ENCODE measurements at regions not wholly inside any gene's neighbourhood (a gene's known extent, or its start where the extent isn't known, plus 50 kb on each side); places are given as distances from the start of the nearest gene placed in this dataset.

DNA sequence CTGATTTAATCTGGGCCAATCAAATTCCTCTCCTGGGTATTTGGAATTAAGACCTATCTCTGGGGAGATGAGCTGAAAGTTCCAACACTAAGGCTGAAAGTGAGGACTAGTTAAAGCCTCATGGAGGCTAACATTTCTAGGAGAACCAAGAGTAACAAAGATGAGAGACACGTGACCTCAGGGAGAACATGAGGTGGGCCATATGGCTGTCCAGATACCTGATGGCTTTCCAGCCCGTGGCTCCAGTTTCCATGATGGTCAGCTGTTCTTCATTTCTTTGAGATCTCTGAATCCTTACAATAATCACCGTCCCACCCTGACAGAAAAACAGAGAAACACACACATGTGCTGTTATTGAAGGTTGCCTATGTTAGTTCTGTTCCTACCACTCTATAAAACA lies 66.1 kb downstream of the LEPR start:
- Histone ChIP-seq H3K4me3 (ENCODE audit: low read length in 2 of 2) (no peak overlapping the region), H3K36me3 (ENCODE audit: control insufficient read depth in 1 of 2, insufficient read depth in 2 of 2, low read length in 1 of 2) (no peaks in the 10 kb centered on the region), H3K4me1 (ENCODE audit: control insufficient read depth in 1 of 2, insufficient read depth in 2 of 2, low read length in 2 of 2) (no peaks in the 10 kb centered on the region), H3K9me3 (ENCODE audit: control insufficient read depth, low read length) (no peaks in the 10 kb centered on the region), H3K27me3 (ENCODE audit: control insufficient read depth in 1 of 2, insufficient read depth in 2 of 2, low read length in 1 of 2) (no peaks in the 10 kb centered on the region), H3K27ac (ENCODE audit: low read depth in 1 of 2, low read length in 2 of 2) (no peak overlapping the region)
- 84 to 87% methylated on average over 3 of the region's 3 CpGs for WGBS, 2 donors
- DNase-seq = no peak
- no peak for ATAC-seq (ENCODE audit: low FRiP score)
- intact Hi-C loops (cut with DNase I) = no loop called here

- Histone ChIP-seq H3K4me1 (ENCODE audit: control insufficient read depth in 1 of 2, insufficient read depth in 2 of 2, low read length in 2 of 2) (no peaks in the 10 kb centered on the region), H3K27ac (ENCODE audit: low read depth in 1 of 2, low read length in 2 of 2) (no peak overlapping the region), H3K27me3 (ENCODE audit: control insufficient read depth in 1 of 2, insufficient read depth in 2 of 2, low read length in 1 of 2) (no peaks in the 10 kb centered on the region), H3K9me3 (ENCODE audit: control insufficient read depth, low read length) (no peaks in the 10 kb centered on the region), H3K4me3 (ENCODE audit: low read length in 2 of 2) (no peak overlapping the region), H3K36me3 (ENCODE audit: control insufficient read depth in 1 of 2, insufficient read depth in 2 of 2, low read length in 1 of 2) (no peaks in the 10 kb centered on the region)
- DNase-seq (no peak), ATAC-seq (ENCODE audit: low FRiP score) (no peak)
- intact Hi-C loops (cut with DNase I) = no loop called here
Measured at GRCh38 chr1:65489481-65489880, 69.0 kb downstream of the LEPR start.

- Histone ChIP-seq H3K27ac (ENCODE audit: low read depth in 1 of 2, low read length in 2 of 2) (no peak overlapping the region), H3K9me3 (ENCODE audit: control insufficient read depth, low read length) (no peaks in the 10 kb centered on the region), H3K4me1 (ENCODE audit: control insufficient read depth in 1 of 2, insufficient read depth in 2 of 2, low read length in 2 of 2) (no peaks in the 10 kb centered on the region), H3K27me3 (ENCODE audit: control insufficient read depth in 1 of 2, insufficient read depth in 2 of 2, low read length in 1 of 2) (no peaks in the 10 kb centered on the region), H3K36me3 (ENCODE audit: control insufficient read depth in 1 of 2, insufficient read depth in 2 of 2, low read length in 1 of 2) (no peaks in the 10 kb centered on the region), H3K4me3 (ENCODE audit: low read length in 2 of 2) (no peak overlapping the region)
- no peak for DNase-seq
- ATAC-seq (ENCODE audit: low FRiP score) = no peak
- intact Hi-C loops (cut with DNase I) = no loop called here
- 85 to 86% methylated on average over 6 of the region's 6 CpGs for WGBS, 2 donors
Measured at GRCh38 chr1:65490231-65491009, 70.0 kb downstream of the LEPR start.

GRCh38 chr1:65491472-65491871 lies 71.0 kb downstream of the LEPR start:
- intact Hi-C loops (cut with DNase I) = no loop called here
- no peaks in the 10 kb centered on the region for H3K9me3 ChIP-seq (ENCODE audit: control insufficient read depth, low read length)
- no peaks in the 10 kb centered on the region for H3K36me3 ChIP-seq (ENCODE audit: control insufficient read depth in 1 of 2, insufficient read depth in 2 of 2, low read length in 1 of 2)
- no peaks in the 10 kb centered on the region for H3K4me1 ChIP-seq (ENCODE audit: control insufficient read depth in 1 of 2, insufficient read depth in 2 of 2, low read length in 2 of 2)
- no peaks in the 10 kb centered on the region for H3K27me3 ChIP-seq (ENCODE audit: control insufficient read depth in 1 of 2, insufficient read depth in 2 of 2, low read length in 1 of 2)
- H3K27ac ChIP-seq (ENCODE audit: low read depth in 1 of 2, low read length in 2 of 2) = no peak overlapping the region
- WGBS, 2 donors = 64 to 87% methylated on average over 3 of the region's 3 CpGs
- H3K4me3 ChIP-seq (ENCODE audit: low read length in 2 of 2) = no peak overlapping the region
- no peak for DNase-seq
- ATAC-seq (ENCODE audit: low FRiP score) = no peak

- no peak for DNase-seq
- no peaks in the 10 kb centered on the region for H3K36me3 ChIP-seq (ENCODE audit: control insufficient read depth in 1 of 2, insufficient read depth in 2 of 2, low read length in 1 of 2)
- ATAC-seq (ENCODE audit: low FRiP score) = no peak
- peaks cover 0 to 1% of the 10 kb centered on the region in 2 donors for H3K27me3 ChIP-seq (ENCODE audit: control insufficient read depth in 1 of 2, insufficient read depth in 2 of 2, low read length in 1 of 2)
- intact Hi-C loops (cut with DNase I) = no loop called here
- no peak overlapping the region for H3K27ac ChIP-seq (ENCODE audit: low read depth in 1 of 2, low read length in 2 of 2)
- H3K9me3 ChIP-seq (ENCODE audit: control insufficient read depth, low read length) = no peaks in the 10 kb centered on the region
- H3K4me1 ChIP-seq (ENCODE audit: control insufficient read depth in 1 of 2, insufficient read depth in 2 of 2, low read length in 2 of 2) = no peaks in the 10 kb centered on the region
- WGBS, 2 donors = 8% methylated on average over 2 of the region's 2 CpGs
- H3K4me3 ChIP-seq (ENCODE audit: low read length in 2 of 2) = no peak overlapping the region
Measured at GRCh38 chr1:65493802-65494201, 73.3 kb downstream of the LEPR start.

DNA sequence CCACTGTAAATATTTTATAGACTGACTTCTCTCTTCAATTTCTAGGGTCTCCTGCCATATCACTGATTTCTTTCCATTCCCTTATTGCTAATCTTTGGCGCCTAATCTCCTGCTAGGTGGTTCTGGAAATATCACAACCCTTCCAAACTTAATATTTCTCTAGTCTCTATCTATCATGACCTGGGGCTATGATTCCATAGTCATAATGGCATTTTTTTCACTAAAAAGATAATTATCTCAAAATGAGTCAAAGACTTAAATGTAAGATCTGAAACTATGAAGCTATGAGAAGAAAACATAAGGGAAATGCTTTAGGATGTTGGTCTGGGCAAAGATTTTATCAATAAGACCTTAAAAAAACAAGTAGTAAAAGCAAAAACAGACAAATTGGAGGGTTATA lies 74.2 kb downstream of the LEPR start:
- intact Hi-C loops (cut with DNase I) = no loop called here
- 92 to 98% methylated on average over 1 of the region's 1 CpG for WGBS, 2 donors
- Histone ChIP-seq H3K4me3 (ENCODE audit: low read length in 2 of 2) (no peak overlapping the region), H3K4me1 (ENCODE audit: control insufficient read depth in 1 of 2, insufficient read depth in 2 of 2, low read length in 2 of 2) (no peaks in the 10 kb centered on the region), H3K36me3 (ENCODE audit: control insufficient read depth in 1 of 2, insufficient read depth in 2 of 2, low read length in 1 of 2) (peaks cover 0 to 2% of the 10 kb centered on the region in 2 donors), H3K9me3 (ENCODE audit: control insufficient read depth, low read length) (no peaks in the 10 kb centered on the region), H3K27me3 (ENCODE audit: control insufficient read depth in 1 of 2, insufficient read depth in 2 of 2, low read length in 1 of 2) (peaks cover 0 to 1% of the 10 kb centered on the region in 2 donors), H3K27ac (ENCODE audit: low read depth in 1 of 2, low read length in 2 of 2) (no peak overlapping the region)
- DNase-seq (no peak), ATAC-seq (ENCODE audit: low FRiP score) (no peak)

DNA sequence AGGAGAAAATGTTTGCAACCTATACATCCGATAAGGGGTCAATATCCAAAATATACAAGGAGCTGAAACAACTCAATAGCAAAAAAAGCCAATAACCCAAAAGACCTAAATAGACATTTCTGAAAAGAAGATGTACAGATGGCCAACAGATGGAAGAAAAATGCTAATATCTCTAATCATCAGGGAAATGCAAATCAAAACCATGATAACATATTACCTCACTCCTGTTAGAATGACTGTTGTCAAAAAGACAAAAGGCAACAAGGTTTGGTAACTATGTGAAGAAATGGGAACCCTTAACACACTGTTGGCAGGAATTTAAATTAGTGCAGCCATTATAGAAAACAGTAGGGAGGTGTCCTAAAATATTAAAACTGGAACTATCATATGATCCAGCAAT lies 74.7 kb downstream of the LEPR start:
- WGBS, 2 donors = 94 to 97% methylated on average over 1 of the region's 1 CpG
- Histone ChIP-seq H3K9me3 (ENCODE audit: control insufficient read depth, low read length) (no peaks in the 10 kb centered on the region), H3K36me3 (ENCODE audit: control insufficient read depth in 1 of 2, insufficient read depth in 2 of 2, low read length in 1 of 2) (peaks cover 0 to 2% of the 10 kb centered on the region in 2 donors), H3K27ac (ENCODE audit: low read depth in 1 of 2, low read length in 2 of 2) (no peak overlapping the region), H3K27me3 (ENCODE audit: control insufficient read depth in 1 of 2, insufficient read depth in 2 of 2, low read length in 1 of 2) (peaks cover 0 to 1% of the 10 kb centered on the region in 2 donors), H3K4me1 (ENCODE audit: control insufficient read depth in 1 of 2, insufficient read depth in 2 of 2, low read length in 2 of 2) (no peaks in the 10 kb centered on the region), H3K4me3 (ENCODE audit: low read length in 2 of 2) (no peak overlapping the region)
- DNase-seq = no peak
- intact Hi-C loops (cut with DNase I) = no loop called here
- ATAC-seq (ENCODE audit: low FRiP score) = no peak

GRCh38 chr1:65497256-65497830 lies 76.9 kb downstream of the LEPR start:
- H3K36me3 ChIP-seq (ENCODE audit: control insufficient read depth in 1 of 2, insufficient read depth in 2 of 2, low read length in 1 of 2) = peaks cover 0 to 2% of the 10 kb centered on the region in 2 donors
- ATAC-seq (ENCODE audit: low FRiP score) = no peak
- H3K27me3 ChIP-seq (ENCODE audit: control insufficient read depth in 1 of 2, insufficient read depth in 2 of 2, low read length in 1 of 2) = peaks cover 0 to 1% of the 10 kb centered on the region in 2 donors
- WGBS, 2 donors = 56 to 68% methylated on average over 2 of the region's 2 CpGs
- H3K9me3 ChIP-seq (ENCODE audit: control insufficient read depth, low read length) = no peaks in the 10 kb centered on the region
- intact Hi-C loops (cut with DNase I) = no loop called here
- DNase-seq = no peak
- H3K4me1 ChIP-seq (ENCODE audit: control insufficient read depth in 1 of 2, insufficient read depth in 2 of 2, low read length in 2 of 2) = no peaks in the 10 kb centered on the region
- H3K4me3 ChIP-seq (ENCODE audit: low read length in 2 of 2) = no peak overlapping the region
- H3K27ac ChIP-seq (ENCODE audit: low read depth in 1 of 2, low read length in 2 of 2) = no peak overlapping the region

- intact Hi-C loops (cut with DNase I) = no loop called here
- ATAC-seq (ENCODE audit: low FRiP score) = no peak
- H3K36me3 ChIP-seq (ENCODE audit: control insufficient read depth in 1 of 2, insufficient read depth in 2 of 2, low read length in 1 of 2) = peaks cover 0 to 2% of the 10 kb centered on the region in 2 donors
- no peaks in the 10 kb centered on the region for H3K27me3 ChIP-seq (ENCODE audit: control insufficient read depth in 1 of 2, insufficient read depth in 2 of 2, low read length in 1 of 2)
- WGBS, 2 donors = 63 to 65% methylated on average over 4 of the region's 4 CpGs
- H3K27ac ChIP-seq (ENCODE audit: low read depth in 1 of 2, low read length in 2 of 2) = no peak overlapping the region
- no peak overlapping the region for H3K4me3 ChIP-seq (ENCODE audit: low read length in 2 of 2)
- H3K4me1 ChIP-seq (ENCODE audit: control insufficient read depth in 1 of 2, insufficient read depth in 2 of 2, low read length in 2 of 2) = no peaks in the 10 kb centered on the region
- DNase-seq = no peak
- no peaks in the 10 kb centered on the region for H3K9me3 ChIP-seq (ENCODE audit: control insufficient read depth, low read length)
Measured at GRCh38 chr1:65503427-65503826, 83.0 kb downstream of the LEPR start.
